ENCODE measurements at regions not wholly inside any gene's neighbourhood (a gene's known extent, or its start where the extent isn't known, plus 50 kb on each side); places are given as distances from the start of the nearest gene placed in this dataset.
"Not testable (repeated sequence)": the region's sequence is repeated elsewhere in the genome, so short reads cannot be mapped to it uniquely, and the experiment has no call there.

DNA sequence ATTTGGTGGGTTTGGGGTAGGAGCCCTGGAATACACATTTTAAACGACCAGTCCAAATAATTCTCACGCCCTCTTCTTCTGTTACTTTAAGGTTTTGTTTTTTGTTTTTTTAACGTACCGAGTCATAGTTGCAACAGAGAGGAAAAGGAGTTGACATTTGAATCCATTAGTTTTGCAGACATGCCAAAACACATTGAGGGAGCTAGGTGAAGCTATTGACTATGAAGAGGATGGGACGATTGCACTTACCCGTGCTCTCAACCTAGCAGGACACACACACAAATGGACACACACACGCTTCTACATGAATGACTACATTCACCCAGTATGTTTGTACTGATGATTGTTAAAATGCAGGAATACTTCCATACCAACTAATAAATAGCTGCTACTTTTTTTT is 54.3 kb upstream of the CIT start:
- no peak overlapping the region for H3K4me3 ChIP-seq (ENCODE audit: low read depth, low read length)
- no peak for DNase-seq (ENCODE audit: low read depth)
- TF ChIP-seq, protein P1, sequence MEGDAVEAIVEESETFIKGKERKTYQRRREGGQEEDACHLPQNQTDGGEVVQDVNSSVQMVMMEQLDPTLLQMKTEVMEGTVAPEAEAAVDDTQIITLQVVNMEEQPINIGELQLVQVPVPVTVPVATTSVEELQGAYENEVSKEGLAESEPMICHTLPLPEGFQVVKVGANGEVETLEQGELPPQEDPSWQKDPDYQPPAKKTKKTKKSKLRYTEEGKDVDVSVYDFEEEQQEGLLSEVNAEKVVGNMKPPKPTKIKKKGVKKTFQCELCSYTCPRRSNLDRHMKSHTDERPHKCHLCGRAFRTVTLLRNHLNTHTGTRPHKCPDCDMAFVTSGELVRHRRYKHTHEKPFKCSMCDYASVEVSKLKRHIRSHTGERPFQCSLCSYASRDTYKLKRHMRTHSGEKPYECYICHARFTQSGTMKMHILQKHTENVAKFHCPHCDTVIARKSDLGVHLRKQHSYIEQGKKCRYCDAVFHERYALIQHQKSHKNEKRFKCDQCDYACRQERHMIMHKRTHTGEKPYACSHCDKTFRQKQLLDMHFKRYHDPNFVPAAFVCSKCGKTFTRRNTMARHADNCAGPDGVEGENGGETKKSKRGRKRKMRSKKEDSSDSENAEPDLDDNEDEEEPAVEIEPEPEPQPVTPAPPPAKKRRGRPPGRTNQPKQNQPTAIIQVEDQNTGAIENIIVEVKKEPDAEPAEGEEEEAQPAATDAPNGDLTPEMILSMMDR (IDR thresholded peaks at IDR 0.05; ENCODE audit: insufficient read depth, low read depth, low read length, missing control alignments) = no peak

- H3K4me3 ChIP-seq (ENCODE audit: low read depth, low read length) = no peak overlapping the region
- TF ChIP-seq, protein P1 (IDR thresholded peaks at IDR 0.05; ENCODE audit: insufficient read depth, low read depth, low read length, missing control alignments) = no peak
- DNase-seq (ENCODE audit: low read depth) = no peak
Measured at GRCh38 chr12:119932921-119933320, 55.8 kb upstream of the CIT start.

- H3K4me3 ChIP-seq (ENCODE audit: low read depth, low read length); DNase-seq (ENCODE audit: low read depth): not testable (repeated sequence)
Measured at GRCh38 chr12:119934780-119935179, 54.3 kb upstream of the BICDL1 start.

- H3K4me3 ChIP-seq (ENCODE audit: low read depth, low read length) = no peak overlapping the region
- TF ChIP-seq, protein P1 (IDR thresholded peaks at IDR 0.05; ENCODE audit: insufficient read depth, low read depth, low read length, missing control alignments) = no peak
- no peak for DNase-seq (ENCODE audit: low read depth)
Measured at GRCh38 chr12:119936705-119937311, 52.2 kb upstream of the BICDL1 start.

DNA sequence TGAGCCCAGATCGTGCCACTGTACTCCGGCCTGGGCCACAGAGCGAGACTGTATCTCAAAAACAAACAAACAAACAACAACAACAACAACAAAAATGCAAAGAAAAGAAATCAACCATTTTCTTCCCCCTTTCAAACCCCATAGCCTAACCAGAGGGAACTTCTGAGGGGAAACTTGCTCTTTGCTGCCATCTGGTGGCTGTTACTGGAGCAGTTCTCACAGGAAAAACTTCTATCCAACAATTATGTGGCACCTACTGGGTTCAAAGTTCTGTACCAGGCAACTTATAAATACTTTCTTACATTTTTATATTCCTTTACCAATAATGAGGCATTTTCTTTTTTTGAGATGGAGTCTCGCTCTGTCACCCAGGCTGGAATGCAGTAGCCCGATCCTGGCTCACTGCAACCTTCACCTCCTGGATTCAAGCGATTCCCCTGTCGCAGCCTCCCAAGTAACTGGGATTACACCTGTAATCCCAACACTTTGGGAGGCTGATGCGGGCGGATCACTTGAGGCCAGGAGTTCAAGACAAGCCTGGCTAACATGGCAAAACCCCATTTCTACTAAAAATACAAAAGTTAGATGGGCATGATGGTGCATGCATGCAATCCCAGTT is 50.9 kb upstream of the BICDL1 start:
- H3K4me3 ChIP-seq (ENCODE audit: low read depth, low read length) = no peak overlapping the region
- DNase-seq (ENCODE audit: low read depth) = peak; percentile 68
- TF ChIP-seq, protein P1 (IDR thresholded peaks at IDR 0.05; ENCODE audit: insufficient read depth, low read depth, low read length, missing control alignments) = peak; percentile 82

Data from GM12865 (cell line).